ENCODE measurements at regions not wholly inside any gene's neighbourhood (a gene's known extent, or its start where the extent isn't known, plus 50 kb on each side); places are given as distances from the start of the nearest gene placed in this dataset.

DNA sequence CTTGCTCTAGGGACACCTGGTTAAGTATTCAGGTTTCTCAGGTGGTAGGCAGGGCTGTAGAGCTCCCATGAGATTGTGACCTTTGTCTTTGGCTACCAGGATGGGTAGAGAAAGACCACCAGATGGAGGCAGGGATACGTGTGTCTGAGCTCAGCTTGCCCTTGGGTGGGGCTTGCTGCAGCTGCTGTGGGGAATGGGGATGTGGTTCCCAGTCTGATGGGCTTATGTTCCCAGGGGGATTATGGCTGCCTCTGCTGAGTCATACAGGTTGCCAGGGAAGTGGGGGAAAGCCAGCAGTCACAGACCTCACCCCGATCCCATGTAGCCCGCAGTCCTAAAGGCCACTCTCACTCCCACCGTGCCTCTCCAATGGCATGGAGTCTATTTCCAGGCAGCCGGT lies 659.9 kb upstream of the KLF12 start:
- Histone ChIP-seq H3K4me1 (ENCODE audit: insufficient read depth) (no peaks in the 10 kb centered on the region), H3K9me2 (ENCODE audit: insufficient read depth) (0 out of 2 replicates have a peak, but pooled peaks cover 5% of the 10 kb centered on the region), H3F3A (replicated peaks; ENCODE audit: low read depth) (no peaks in the 10 kb centered on the region), H3K4me3 (no peak overlapping the region), H4K20me1 (replicated peaks; ENCODE audit: insufficient read depth) (no peaks in the 10 kb centered on the region), H3K4me2 (no peak overlapping the region), H3K36me3 (ENCODE audit: insufficient read depth) (no peaks in the 10 kb centered on the region; the same call in 1 of the 2 replicates), H3K27ac (ENCODE audit: low read depth) (no peak overlapping the region), H3K27me3 (ENCODE audit: insufficient read depth) (no peaks in the 10 kb centered on the region), H2AFZ (no peak overlapping the region), H3K79me2 (replicated peaks; ENCODE audit: insufficient read depth) (no peaks in the 10 kb centered on the region)
- TF ChIP-seq EZH2phosphoT487 (IDR thresholded peaks at IDR 0.05; ENCODE audit: unreplicated experiment) (no peak), ZNF114 (CRISPR knock-in tag; IDR thresholded peaks at IDR 0.05) (no peak), POLR2AphosphoS5 (IDR thresholded peaks at IDR 0.05; ENCODE audit: low read depth) (no peak), EZH2 (IDR thresholded peaks at IDR 0.05; ENCODE audit: low read depth, unreplicated experiment) (no peak)
- TF ChIP-seq, protein P1, sequence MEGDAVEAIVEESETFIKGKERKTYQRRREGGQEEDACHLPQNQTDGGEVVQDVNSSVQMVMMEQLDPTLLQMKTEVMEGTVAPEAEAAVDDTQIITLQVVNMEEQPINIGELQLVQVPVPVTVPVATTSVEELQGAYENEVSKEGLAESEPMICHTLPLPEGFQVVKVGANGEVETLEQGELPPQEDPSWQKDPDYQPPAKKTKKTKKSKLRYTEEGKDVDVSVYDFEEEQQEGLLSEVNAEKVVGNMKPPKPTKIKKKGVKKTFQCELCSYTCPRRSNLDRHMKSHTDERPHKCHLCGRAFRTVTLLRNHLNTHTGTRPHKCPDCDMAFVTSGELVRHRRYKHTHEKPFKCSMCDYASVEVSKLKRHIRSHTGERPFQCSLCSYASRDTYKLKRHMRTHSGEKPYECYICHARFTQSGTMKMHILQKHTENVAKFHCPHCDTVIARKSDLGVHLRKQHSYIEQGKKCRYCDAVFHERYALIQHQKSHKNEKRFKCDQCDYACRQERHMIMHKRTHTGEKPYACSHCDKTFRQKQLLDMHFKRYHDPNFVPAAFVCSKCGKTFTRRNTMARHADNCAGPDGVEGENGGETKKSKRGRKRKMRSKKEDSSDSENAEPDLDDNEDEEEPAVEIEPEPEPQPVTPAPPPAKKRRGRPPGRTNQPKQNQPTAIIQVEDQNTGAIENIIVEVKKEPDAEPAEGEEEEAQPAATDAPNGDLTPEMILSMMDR (conservative IDR thresholded peaks at IDR 0.05; ENCODE audit: low read depth in 2 of 2): 0 out of 4 replicates have a peak, but pooled peaks of 1 of the 2 experiments have one; percentile 6
- TF ChIP-seq, protein P2, sequence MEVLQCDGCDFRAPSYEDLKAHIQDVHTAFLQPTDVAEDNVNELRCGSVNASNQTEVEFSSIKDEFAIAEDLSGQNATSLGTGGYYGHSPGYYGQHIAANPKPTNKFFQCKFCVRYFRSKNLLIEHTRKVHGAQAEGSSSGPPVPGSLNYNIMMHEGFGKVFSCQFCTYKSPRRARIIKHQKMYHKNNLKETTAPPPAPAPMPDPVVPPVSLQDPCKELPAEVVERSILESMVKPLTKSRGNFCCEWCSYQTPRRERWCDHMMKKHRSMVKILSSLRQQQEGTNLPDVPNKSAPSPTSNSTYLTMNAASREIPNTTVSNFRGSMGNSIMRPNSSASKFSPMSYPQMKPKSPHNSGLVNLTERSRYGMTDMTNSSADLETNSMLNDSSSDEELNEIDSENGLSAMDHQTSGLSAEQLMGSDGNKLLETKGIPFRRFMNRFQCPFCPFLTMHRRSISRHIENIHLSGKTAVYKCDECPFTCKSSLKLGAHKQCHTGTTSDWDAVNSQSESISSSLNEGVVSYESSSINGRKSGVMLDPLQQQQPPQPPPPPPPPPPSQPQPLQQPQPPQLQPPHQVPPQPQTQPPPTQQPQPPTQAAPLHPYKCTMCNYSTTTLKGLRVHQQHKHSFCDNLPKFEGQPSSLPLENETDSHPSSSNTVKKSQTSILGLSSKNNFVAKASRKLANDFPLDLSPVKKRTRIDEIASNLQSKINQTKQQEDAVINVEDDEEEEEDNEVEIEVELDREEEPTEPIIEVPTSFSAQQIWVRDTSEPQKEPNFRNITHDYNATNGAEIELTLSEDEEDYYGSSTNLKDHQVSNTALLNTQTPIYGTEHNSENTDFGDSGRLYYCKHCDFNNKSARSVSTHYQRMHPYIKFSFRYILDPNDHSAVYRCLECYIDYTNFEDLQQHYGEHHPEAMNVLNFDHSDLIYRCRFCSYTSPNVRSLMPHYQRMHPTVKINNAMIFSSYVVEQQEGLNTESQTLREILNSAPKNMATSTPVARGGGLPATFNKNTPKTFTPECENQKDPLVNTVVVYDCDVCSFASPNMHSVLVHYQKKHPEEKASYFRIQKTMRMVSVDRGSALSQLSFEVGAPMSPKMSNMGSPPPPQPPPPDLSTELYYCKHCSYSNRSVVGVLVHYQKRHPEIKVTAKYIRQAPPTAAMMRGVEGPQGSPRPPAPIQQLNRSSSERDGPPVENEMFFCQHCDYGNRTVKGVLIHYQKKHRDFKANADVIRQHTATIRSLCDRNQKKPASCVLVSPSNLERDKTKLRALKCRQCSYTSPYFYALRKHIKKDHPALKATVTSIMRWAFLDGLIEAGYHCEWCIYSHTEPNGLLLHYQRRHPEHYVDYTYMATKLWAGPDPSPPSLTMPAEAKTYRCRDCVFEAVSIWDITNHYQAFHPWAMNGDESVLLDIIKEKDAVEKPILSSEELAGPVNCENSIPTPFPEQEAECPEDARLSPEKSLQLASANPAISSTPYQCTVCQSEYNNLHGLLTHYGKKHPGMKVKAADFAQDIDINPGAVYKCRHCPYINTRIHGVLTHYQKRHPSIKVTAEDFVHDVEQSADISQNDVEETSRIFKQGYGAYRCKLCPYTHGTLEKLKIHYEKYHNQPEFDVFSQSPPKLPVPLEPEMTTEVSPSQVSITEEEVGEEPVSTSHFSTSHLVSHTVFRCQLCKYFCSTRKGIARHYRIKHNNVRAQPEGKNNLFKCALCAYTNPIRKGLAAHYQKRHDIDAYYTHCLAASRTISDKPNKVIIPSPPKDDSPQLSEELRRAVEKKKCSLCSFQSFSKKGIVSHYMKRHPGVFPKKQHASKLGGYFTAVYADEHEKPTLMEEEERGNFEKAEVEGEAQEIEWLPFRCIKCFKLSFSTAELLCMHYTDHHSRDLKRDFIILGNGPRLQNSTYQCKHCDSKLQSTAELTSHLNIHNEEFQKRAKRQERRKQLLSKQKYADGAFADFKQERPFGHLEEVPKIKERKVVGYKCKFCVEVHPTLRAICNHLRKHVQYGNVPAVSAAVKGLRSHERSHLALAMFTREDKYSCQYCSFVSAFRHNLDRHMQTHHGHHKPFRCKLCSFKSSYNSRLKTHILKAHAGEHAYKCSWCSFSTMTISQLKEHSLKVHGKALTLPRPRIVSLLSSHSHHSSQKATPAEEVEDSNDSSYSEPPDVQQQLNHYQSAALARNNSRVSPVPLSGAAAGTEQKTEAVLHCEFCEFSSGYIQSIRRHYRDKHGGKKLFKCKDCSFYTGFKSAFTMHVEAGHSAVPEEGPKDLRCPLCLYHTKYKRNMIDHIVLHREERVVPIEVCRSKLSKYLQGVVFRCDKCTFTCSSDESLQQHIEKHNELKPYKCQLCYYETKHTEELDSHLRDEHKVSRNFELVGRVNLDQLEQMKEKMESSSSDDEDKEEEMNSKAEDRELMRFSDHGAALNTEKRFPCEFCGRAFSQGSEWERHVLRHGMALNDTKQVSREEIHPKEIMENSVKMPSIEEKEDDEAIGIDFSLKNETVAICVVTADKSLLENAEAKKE (CRISPR knock-in tag; IDR thresholded peaks at IDR 0.05): no peak
- TF ChIP-seq, protein P3, sequence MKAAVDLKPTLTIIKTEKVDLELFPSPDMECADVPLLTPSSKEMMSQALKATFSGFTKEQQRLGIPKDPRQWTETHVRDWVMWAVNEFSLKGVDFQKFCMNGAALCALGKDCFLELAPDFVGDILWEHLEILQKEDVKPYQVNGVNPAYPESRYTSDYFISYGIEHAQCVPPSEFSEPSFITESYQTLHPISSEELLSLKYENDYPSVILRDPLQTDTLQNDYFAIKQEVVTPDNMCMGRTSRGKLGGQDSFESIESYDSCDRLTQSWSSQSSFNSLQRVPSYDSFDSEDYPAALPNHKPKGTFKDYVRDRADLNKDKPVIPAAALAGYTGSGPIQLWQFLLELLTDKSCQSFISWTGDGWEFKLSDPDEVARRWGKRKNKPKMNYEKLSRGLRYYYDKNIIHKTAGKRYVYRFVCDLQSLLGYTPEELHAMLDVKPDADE (IDR thresholded peaks at IDR 0.05): no peak
- no peaks in the 10 kb centered on the region for H3K4me1 Mint-ChIP-seq
- ATAC-seq: no peak
- H3K36me3 Mint-ChIP-seq (ENCODE audit: low read depth): no peaks in the 10 kb centered on the region
- no peaks in the 10 kb centered on the region; the same call in 2 of the 3 replicates for H3K9me3 Mint-ChIP-seq
- no peak overlapping the region for H3K4me3 Mint-ChIP-seq
- DNase-seq (ENCODE audit: low spot score): no peak
- H3K27me3 Mint-ChIP-seq (ENCODE audit: insufficient read depth, low read depth, poor library complexity): peaks cover 4% of the 10 kb centered on the region
- H3K27ac Mint-ChIP-seq: no peak overlapping the region
